SU-DHL-6 (cell line): ENCODE measurements at regions not wholly inside any gene's neighbourhood (a gene's known extent, or its start where the extent isn't known, plus 50 kb on each side); places are given as distances from the start of the nearest gene placed in this dataset.

Source experiments
- H2AFZ ChIP-seq: fragments of 200-600 bp; sonication (generic); 2 replicates; pipeline ENCODE4 v1.6.1; 2014; ENCODE audit warnings: low read depth, mild to moderate bottlenecking, moderate library complexity, mixed read lengths, antibody characterized with exemption, low read length; ENCODE audit not compliant: severe bottlenecking
- H3F3A ChIP-seq: fragments of 200-600 bp; shearing (Covaris generic); 2 replicates; pipeline ENCODE4 v1.6.0; 2016; ENCODE audit warnings: antibody characterized with exemption, mild to moderate bottlenecking; ENCODE audit not compliant: insufficient read depth
- H3K27ac ChIP-seq: fragments of 200-600 bp; sonication (generic); 2 replicates; pipeline ENCODE4 v1.5.1; 2016; ENCODE audit warnings: low read depth, mild to moderate bottlenecking, low read length, moderate library complexity, mixed read lengths
- H3K27me3 ChIP-seq: fragments of 200-600 bp; sonication (generic), shearing (Covaris generic); 2 replicates; pipeline ENCODE4 v1.6.0; 2014; ENCODE audit warnings: mild to moderate bottlenecking, low read length
- H3K36me3 ChIP-seq: fragments of 200-600 bp; sonication (generic); 2 replicates; pipeline ENCODE4 v1.6.1; 2014; ENCODE audit warnings: mild to moderate bottlenecking, low read length, mixed read lengths
- H3K4me2 ChIP-seq: fragments of 300-600, 200-600 bp; shearing (Covaris generic), sonication (generic); 2 replicates; pipeline ENCODE4 v1.6.0; 2014; ENCODE audit warnings: low read length, low read depth, mild to moderate bottlenecking; ENCODE audit not compliant: poor library complexity, severe bottlenecking
- H3K4me3 ChIP-seq: fragments of 200-600 bp; sonication (generic); 2 replicates; pipeline ENCODE4 v1.5.1; 2014; ENCODE audit warnings: antibody characterized with exemption, low read length, mild to moderate bottlenecking, mixed read lengths; ENCODE audit not compliant: insufficient read depth, poor library complexity, severe bottlenecking
- H3K79me2 ChIP-seq: fragments of 200-600 bp; sonication (generic); 2 replicates; pipeline ENCODE4 v1.6.1; 2014; ENCODE audit warnings: mild to moderate bottlenecking, low read length, moderate library complexity; ENCODE audit not compliant: insufficient read depth
- H3K9ac ChIP-seq: fragments of 200-600 bp; sonication (generic); 2 replicates; pipeline ENCODE4 v1.7.0; 2014; ENCODE audit warnings: mild to moderate bottlenecking, low read length
- H3K9me2 ChIP-seq: fragments of 200-600 bp; sonication (generic); replicated peaks from 2 replicates; pipeline ENCODE4 v1.6.1; 2014; ENCODE audit warnings: low read length; ENCODE audit not compliant: insufficient read depth
- H3K9me3 ChIP-seq: fragments of 200-600 bp; sonication (generic); 2 replicates; pipeline ENCODE4 v1.6.1; 2014; ENCODE audit warnings: low read length, mixed read lengths; ENCODE audit not compliant: insufficient read depth
- H4K20me1 ChIP-seq: fragments of 200-600 bp; sonication (generic); 2 replicates; pipeline ENCODE4 v1.6.1; 2014; ENCODE audit warnings: low read depth, mild to moderate bottlenecking, antibody characterized with exemption, low read length, moderate library complexity, mixed read lengths
- EZH2phosphoT487 ChIP-seq: fragments of 200-600 bp; sonication (generic), shearing (Covaris generic); conservative IDR thresholded peaks from 2 replicates; pipeline ENCODE4 v1.6.1; 2018; ENCODE audit warnings: mild to moderate bottlenecking, antibody characterized with exemption, low read length, moderate library complexity, mixed read lengths
- TF ChIP-seq, protein P1 (sequence below): fragments of 200-600 bp; sonication (generic); IDR thresholded peaks from one replicate; pipeline ENCODE4 v1.5.1; 2017; ENCODE audit warnings: antibody characterized with exemption, mild to moderate bottlenecking, low read length, moderate library complexity; ENCODE audit not compliant: insufficient read depth, poor library complexity, severe bottlenecking

- Histone ChIP-seq H3K4me3 (no peak overlapping the region), H3K27me3 (no peaks in the 10 kb centered on the region), H3K9me2 (no peaks in the 10 kb centered on the region), H4K20me1 (no peaks in the 10 kb centered on the region), H3K4me2 (no peak overlapping the region), H3K79me2 (no peaks in the 10 kb centered on the region), H2AFZ (no peak overlapping the region), H3K9ac (no peak overlapping the region), H3K27ac (no peak overlapping the region), H3F3A (no peaks in the 10 kb centered on the region), H3K9me3 (no peaks in the 10 kb centered on the region), H3K36me3 (no peaks in the 10 kb centered on the region)
- no peak for TF ChIP-seq EZH2phosphoT487
- TF ChIP-seq, protein P1, sequence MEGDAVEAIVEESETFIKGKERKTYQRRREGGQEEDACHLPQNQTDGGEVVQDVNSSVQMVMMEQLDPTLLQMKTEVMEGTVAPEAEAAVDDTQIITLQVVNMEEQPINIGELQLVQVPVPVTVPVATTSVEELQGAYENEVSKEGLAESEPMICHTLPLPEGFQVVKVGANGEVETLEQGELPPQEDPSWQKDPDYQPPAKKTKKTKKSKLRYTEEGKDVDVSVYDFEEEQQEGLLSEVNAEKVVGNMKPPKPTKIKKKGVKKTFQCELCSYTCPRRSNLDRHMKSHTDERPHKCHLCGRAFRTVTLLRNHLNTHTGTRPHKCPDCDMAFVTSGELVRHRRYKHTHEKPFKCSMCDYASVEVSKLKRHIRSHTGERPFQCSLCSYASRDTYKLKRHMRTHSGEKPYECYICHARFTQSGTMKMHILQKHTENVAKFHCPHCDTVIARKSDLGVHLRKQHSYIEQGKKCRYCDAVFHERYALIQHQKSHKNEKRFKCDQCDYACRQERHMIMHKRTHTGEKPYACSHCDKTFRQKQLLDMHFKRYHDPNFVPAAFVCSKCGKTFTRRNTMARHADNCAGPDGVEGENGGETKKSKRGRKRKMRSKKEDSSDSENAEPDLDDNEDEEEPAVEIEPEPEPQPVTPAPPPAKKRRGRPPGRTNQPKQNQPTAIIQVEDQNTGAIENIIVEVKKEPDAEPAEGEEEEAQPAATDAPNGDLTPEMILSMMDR, result no peak
Observed at GRCh38 chr9:107870927-107871680, 381.5 kb upstream of the KLF4 start.

DNA sequence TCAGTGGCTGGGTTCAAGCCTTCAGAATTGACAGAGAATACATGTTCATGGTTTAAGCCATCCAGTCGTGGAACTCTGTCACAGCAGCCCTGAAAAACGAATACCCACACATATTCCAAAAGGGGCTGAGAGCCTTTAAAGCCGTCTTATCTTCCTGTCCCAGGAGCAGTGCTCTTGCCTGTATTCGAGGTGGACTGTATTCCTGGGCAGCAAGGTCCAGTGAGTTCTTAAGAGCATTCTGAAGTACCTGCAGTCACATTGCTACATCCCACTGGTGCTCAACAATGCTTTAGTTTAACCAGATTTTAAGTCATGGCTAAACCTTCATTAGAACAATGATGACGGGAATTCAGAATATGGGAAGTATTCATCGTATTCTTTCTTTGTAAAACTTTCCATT is 380.7 kb upstream of the KLF4 start:
- TF ChIP-seq, protein P1, result no peak
- TF ChIP-seq EZH2phosphoT487, result no peak
- no peak overlapping the region for H2AFZ ChIP-seq
- H4K20me1 ChIP-seq, result no peaks in the 10 kb centered on the region
- no peaks in the 10 kb centered on the region for H3F3A ChIP-seq
- no peak overlapping the region for H3K9ac ChIP-seq
- H3K79me2 ChIP-seq, result no peaks in the 10 kb centered on the region
- H3K36me3 ChIP-seq, result no peaks in the 10 kb centered on the region
- no peak overlapping the region for H3K4me2 ChIP-seq
- no peaks in the 10 kb centered on the region for H3K27me3 ChIP-seq
- no peaks in the 10 kb centered on the region for H3K9me2 ChIP-seq
- no peaks in the 10 kb centered on the region for H3K9me3 ChIP-seq
- no peak overlapping the region for H3K27ac ChIP-seq
- no peak overlapping the region for H3K4me3 ChIP-seq

GRCh38 chr9:107869111-107869510 is 379.5 kb upstream of the KLF4 start:
- Histone ChIP-seq H3K9me2 (no peaks in the 10 kb centered on the region), H3K9me3 (no peaks in the 10 kb centered on the region), H3K27me3 (no peaks in the 10 kb centered on the region), H3K36me3 (no peaks in the 10 kb centered on the region), H3F3A (no peaks in the 10 kb centered on the region), H3K79me2 (no peaks in the 10 kb centered on the region), H3K27ac (no peak overlapping the region), H3K4me3 (no peak overlapping the region), H4K20me1 (no peaks in the 10 kb centered on the region), H2AFZ (no peak overlapping the region), H3K9ac (no peak overlapping the region), H3K4me2 (no peak overlapping the region)
- TF ChIP-seq EZH2phosphoT487, result no peak
- TF ChIP-seq, protein P1, result no peak
